SK-N-SH (cell line): ENCODE measurements at regions not wholly inside any gene's neighbourhood (a gene's known extent, or its start where the extent isn't known, plus 50 kb on each side); places are given as distances from the start of the nearest gene placed in this dataset.
A peak's percentile ranks its signal among the peaks of the same experiment; 100 is the strongest.

Experiments used
- CTCF ChIA-PET: fragments of 300-600, 350-600 bp; formaldehyde crosslinking; extraction: SDS; loops from one replicate; lab custom pipeline; 2021; lab: Yijun Ruan, JAX
- POLR2A ChIA-PET: fragments of 350-600 bp; sonication (Branson Sonifier 250); formaldehyde crosslinking; extraction: SDS; loops from one replicate; lab custom pipeline; 2020; ENCODE audit warnings: antibody characterized with exemption, inconsistent platforms; lab: Yijun Ruan, JAX
- DNase-seq: peaks from one replicate; pipeline ENCODE4 v3.0.0; 2012
- H2AFZ ChIP-seq: fragments of 200-600 bp; sonication (generic); 2 replicates; pipeline ENCODE4 v1.8.1; 2016; ENCODE audit warnings: antibody characterized with exemption, mild to moderate bottlenecking, low read depth
- H3F3A ChIP-seq: fragments of 200-600 bp; sonication (generic); replicated peaks from 2 replicates; pipeline ENCODE3; 2016; ENCODE audit warnings: antibody characterized with exemption, mild to moderate bottlenecking; ENCODE audit not compliant: insufficient read depth
- H3K27ac ChIP-seq, 2 experiments: fragments of 200-500 bp in 1 of 2; fragments of 200-600 bp in 1 of 2; sonication (Bioruptor generic) in 1 of 2; sonication (generic), shearing (Covaris generic) in 1 of 2; 2 replicates each; pipeline versions ENCODE4 v1.5.1 to v1.6.1; 2014 to 2016; ENCODE audit warnings: low read depth in 2 of 2, inconsistent platforms in 1 of 2, low read length in 1 of 2, mild to moderate bottlenecking in 1 of 2, mixed read lengths in 1 of 2
- H3K27me3 ChIP-seq: fragments of 200-600 bp; sonication (generic), shearing (Covaris generic); 2 replicates; pipeline ENCODE4 v1.6.1; 2016; ENCODE audit warnings: mixed run types; ENCODE audit not compliant: insufficient read depth
- H3K36me3 ChIP-seq, 2 experiments: fragments of 200-500 bp in 1 of 2; fragments of 200-600 bp in 1 of 2; sonication (Bioruptor generic) in 1 of 2; sonication (generic) in 1 of 2; replicated peaks in 1 of 2; 2 replicates each; pipeline versions ENCODE3 to v1.5.1; 2014 to 2016; ENCODE audit warnings: low read length in 1 of 2, mild to moderate bottlenecking in 1 of 2; ENCODE audit not compliant: insufficient read depth in 2 of 2, control insufficient read depth in 1 of 2
- H3K4me1 ChIP-seq, 2 experiments: fragments of 200-500 bp in 1 of 2; fragments of 200-600 bp in 1 of 2; sonication (Bioruptor generic) in 1 of 2; sonication (generic), shearing (Covaris generic) in 1 of 2; 2 replicates each; pipeline versions ENCODE4 v1.5.1 to v1.6.1; 2014 to 2016; ENCODE audit warnings: low read depth in 1 of 2, low read length in 1 of 2, mixed run types in 1 of 2; ENCODE audit not compliant: insufficient read depth in 2 of 2, control insufficient read depth in 1 of 2
- H3K4me2 ChIP-seq: fragments of 200-600 bp; sonication (generic), shearing (Covaris generic); 2 replicates; pipeline ENCODE4 v1.6.1; 2017; ENCODE audit warnings: mixed run types
- H3K4me3 ChIP-seq, 2 experiments: fragments of 200-500 bp in 1 of 2; fragments of 200-600 bp in 1 of 2; sonication (Bioruptor generic) in 1 of 2; sonication (generic), shearing (Covaris generic) in 1 of 2; 2 replicates each; pipeline versions ENCODE4 v1.5.1 to v1.8.1; 2014 to 2016; ENCODE audit warnings: low read depth in 2 of 2, inconsistent platforms in 1 of 2, low read length in 1 of 2, mild to moderate bottlenecking in 1 of 2, mixed read lengths in 1 of 2, moderate library complexity in 1 of 2
- H3K79me2 ChIP-seq: fragments of 200-600 bp; sonication (generic); 2 replicates; pipeline ENCODE4 v1.8.1; 2017; ENCODE audit warnings: mild to moderate bottlenecking; ENCODE audit not compliant: insufficient read depth
- H3K9ac ChIP-seq: fragments of 200-600 bp; sonication (generic); 2 replicates; pipeline ENCODE4 v1.6.1; 2017; ENCODE audit warnings: mixed run types
- H3K9me2 ChIP-seq: fragments of 200-600 bp; sonication (generic); 2 replicates; pipeline ENCODE4 v1.6.1; 2017; ENCODE audit warnings: mixed run types
- H3K9me3 ChIP-seq: fragments of 200-600 bp; sonication (generic); 2 replicates; pipeline ENCODE4 v1.6.1; 2017; ENCODE audit warnings: mixed run types, mild to moderate bottlenecking, moderate library complexity
- H4K20me1 ChIP-seq: fragments of 200-600 bp; sonication (generic); 2 replicates; pipeline ENCODE4 v1.6.1; 2017; ENCODE audit warnings: mild to moderate bottlenecking, mixed run types; ENCODE audit not compliant: insufficient read depth
- CHD2 ChIP-seq: fragments of 150-350 bp; IDR thresholded peaks from 2 replicates; pipeline ENCODE4 v1.6.1; 2018; ENCODE audit warnings: low read length; ENCODE audit not compliant: partially characterized antibody
- EP300 ChIP-seq, 2 experiments: IDR thresholded peaks; 2 replicates each; pipeline versions ENCODE4 v1.4.0 to v1.6.1; 2012; ENCODE audit warnings: borderline replicate concordance in 1 of 2, low read depth in 1 of 2, low read length in 1 of 2
- FOSL2 ChIP-seq: IDR thresholded peaks from 2 replicates; pipeline ENCODE4 v1.4.0; 2012; ENCODE audit warnings: low read depth, mild to moderate bottlenecking, moderate library complexity, borderline replicate concordance
- FOXM1 ChIP-seq: IDR thresholded peaks from 2 replicates; pipeline ENCODE4 v1.4.0; 2012; ENCODE audit warnings: low read depth, mild to moderate bottlenecking
- JUND ChIP-seq: IDR thresholded peaks from 2 replicates; pipeline ENCODE4 v1.4.0; 2012
- MEF2A ChIP-seq: IDR thresholded peaks from 2 replicates; pipeline ENCODE4 v1.4.0; 2012; ENCODE audit warnings: low read depth, borderline replicate concordance
- MXI1 ChIP-seq: IDR thresholded peaks from 2 replicates; pipeline ENCODE4 v1.6.1; 2012; ENCODE audit warnings: mild to moderate bottlenecking, low read depth, low read length, improper control_type of control experiment
- NFIC ChIP-seq: IDR thresholded peaks from 2 replicates; pipeline ENCODE4 v1.4.0; 2012; ENCODE audit warnings: borderline replicate concordance
- POLR2AphosphoS5 ChIP-seq: IDR thresholded peaks from 2 replicates; pipeline ENCODE4 v1.6.1; 2012; ENCODE audit warnings: low read depth, low read length
- RAD21 ChIP-seq: IDR thresholded peaks from 2 replicates; pipeline ENCODE4 v1.6.1; 2012; ENCODE audit warnings: mild to moderate bottlenecking, low read length
- RCOR1 ChIP-seq: fragments of 150-350 bp; IDR thresholded peaks from 2 replicates; pipeline ENCODE4 v1.6.1; 2017; ENCODE audit warnings: antibody characterized with exemption, low read length
- RFX5 ChIP-seq: IDR thresholded peaks from 2 replicates; pipeline ENCODE4 v1.6.1; 2012; ENCODE audit warnings: mild to moderate bottlenecking, improper control_type of control experiment, low read length
- RXRA ChIP-seq: IDR thresholded peaks from 2 replicates; pipeline ENCODE4 v1.4.0; 2012; ENCODE audit warnings: low read depth, mild to moderate bottlenecking, borderline replicate concordance
- SMC3 ChIP-seq: IDR thresholded peaks from 2 replicates; pipeline ENCODE4 v1.6.1; 2012; ENCODE audit warnings: low read depth, low read length, improper control_type of control experiment
- TAF1 ChIP-seq: IDR thresholded peaks from 2 replicates; pipeline ENCODE4 v1.6.1; 2012; ENCODE audit warnings: low read depth, mild to moderate bottlenecking, low read length, moderate library complexity, borderline replicate concordance
- TCF12 ChIP-seq: IDR thresholded peaks from 2 replicates; pipeline ENCODE4 v1.4.0; 2012
- TEAD4 ChIP-seq: IDR thresholded peaks from 2 replicates; pipeline ENCODE4 v1.4.0; 2012; ENCODE audit warnings: mild to moderate bottlenecking, borderline replicate concordance; ENCODE audit not compliant: insufficient read depth
- YY1 ChIP-seq: IDR thresholded peaks from 2 replicates; pipeline ENCODE4 v1.4.0; 2012; ENCODE audit warnings: low read depth, mild to moderate bottlenecking
- WGBS: methylation state at CpG from one replicate; pipeline ENCODE4 v1.1.6; 2017; ENCODE audit warnings: low lambda C conversion rate; 5-methylcytosine and 5-hydroxymethylcytosine counted together
- TF ChIP-seq, protein P1 (sequence below): fragments of 200-600 bp; sonication (generic); IDR thresholded peaks from 2 replicates; pipeline ENCODE4 v1.6.1; 2017; ENCODE audit warnings: antibody characterized with exemption, mild to moderate bottlenecking, moderate library complexity
- TF ChIP-seq, protein P2 (sequence below): IDR thresholded peaks from 2 replicates; pipeline ENCODE4 v1.4.0; 2012; ENCODE audit warnings: low read depth, borderline replicate concordance
- TF ChIP-seq, protein P3 (sequence below): IDR thresholded peaks from 2 replicates; pipeline ENCODE4; 2012
- TF ChIP-seq, protein P4 (sequence below): IDR thresholded peaks from 2 replicates; pipeline ENCODE4 v1.4.0; 2012; ENCODE audit warnings: low read depth, borderline replicate concordance

DNA sequence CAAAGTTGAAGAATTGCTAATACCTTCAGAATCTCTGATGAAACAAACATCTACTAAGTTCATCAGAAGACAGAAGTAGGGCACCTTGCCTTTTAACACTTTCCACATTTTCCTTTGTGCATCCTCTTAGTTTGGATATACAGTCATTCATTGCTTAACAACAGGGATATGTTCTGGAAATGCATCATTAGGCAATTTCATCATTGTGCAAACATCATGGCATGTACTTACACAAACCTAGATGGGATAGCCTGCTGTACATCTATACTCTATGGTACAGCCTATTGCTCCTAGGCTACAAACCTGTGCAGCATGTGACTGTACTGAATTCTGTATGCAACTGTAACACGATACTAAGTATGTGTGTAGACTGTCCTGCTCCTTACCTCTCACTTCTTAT, 169.8 kb downstream of the SUCLA2 start:
- H3K4me1 ChIP-seq: peaks cover 5 to 6% of the 10 kb centered on the region in 2 experiments; a peak in 1 of 4 replicates
- H3F3A ChIP-seq: no peaks in the 10 kb centered on the region
- TF ChIP-seq TEAD4: no peak
- H2AFZ ChIP-seq: no peak overlapping the region
- H3K27ac ChIP-seq: no peak overlapping the region
- no peaks in the 10 kb centered on the region for H4K20me1 ChIP-seq
- ChIA-PET CTCF (interaction anchor here (0.9 kb wide), 1 partner anchor 37 kb away, joined by 3 read pairs; no protein-coding TSS in a partner anchor), POLR2A (no interaction called here)
- no peak for DNase-seq
- H3K27me3 ChIP-seq: no peaks in the 10 kb centered on the region
- H3K9me3 ChIP-seq: no peaks in the 10 kb centered on the region
- no peak overlapping the region for H3K9ac ChIP-seq
- no peaks in the 10 kb centered on the region for H3K36me3 ChIP-seq
- 20% methylated on average over 1 of the region's 1 CpG for WGBS
- no peaks in the 10 kb centered on the region for H3K9me2 ChIP-seq
- no peak overlapping the region for H3K4me2 ChIP-seq
- peaks cover 3% of the 10 kb centered on the region; the same call in 1 of the 2 replicates for H3K79me2 ChIP-seq
- H3K4me3 ChIP-seq: no peak overlapping the region

DNA sequence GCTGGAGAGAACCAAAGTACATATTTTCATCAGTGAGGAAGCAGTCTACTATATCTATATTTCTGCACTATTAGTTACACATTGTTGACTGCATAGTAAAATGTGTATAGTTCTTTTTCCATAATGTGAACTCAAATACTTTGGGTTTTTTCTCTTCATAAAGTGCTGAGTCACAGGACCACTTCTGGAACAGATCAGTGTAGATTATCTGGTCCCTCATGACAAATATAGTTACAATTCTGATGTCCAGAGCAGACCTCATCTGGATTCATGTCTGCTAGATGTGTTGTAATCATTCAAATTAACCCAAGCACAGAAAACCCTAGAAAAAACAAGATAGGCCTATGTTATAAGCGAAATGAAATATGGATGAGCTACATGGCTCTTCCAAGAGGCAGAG, 171.4 kb downstream of the SUCLA2 start:
- 0 out of 2 replicates have a peak overlapping the region, but pooled peaks have one; percentile 6 for H3K4me2 ChIP-seq
- H2AFZ ChIP-seq: peak overlapping the region; percentile 56
- no peak overlapping the region for H3K4me3 ChIP-seq
- H3K9me3 ChIP-seq: no peaks in the 10 kb centered on the region
- H3K4me1 ChIP-seq: peaks cover 5 to 6% of the 10 kb centered on the region in 2 experiments; a peak in 1 of 4 replicates
- POLR2A ChIA-PET: no interaction called here
- H3K27me3 ChIP-seq: no peaks in the 10 kb centered on the region
- H3K9ac ChIP-seq: no peak overlapping the region
- no peak for DNase-seq
- no peaks in the 10 kb centered on the region for H3K36me3 ChIP-seq
- no peaks in the 10 kb centered on the region for H3F3A ChIP-seq
- 16% methylated on average over 1 of the region's 1 CpG for WGBS
- H4K20me1 ChIP-seq: no peaks in the 10 kb centered on the region
- H3K9me2 ChIP-seq: no peaks in the 10 kb centered on the region
- CTCF ChIA-PET: no interaction called here
- H3K27ac ChIP-seq: peak overlapping the region; percentile 56 to 57
- no peaks in the 10 kb centered on the region; the same call in 1 of the 2 replicates for H3K79me2 ChIP-seq
- TF ChIP-seq RCOR1 (no peak), JUND (peak; percentile 45), MXI1 (no peak), EP300 (IDR thresholded peaks at IDR 0.05; ENCODE audit: borderline replicate concordance in 1 of 2, low read depth in 1 of 2, low read length in 1 of 2) (peak; percentile 37 to 40; a peak in 2 of 4 replicates), SMC3 (no peak), FOXM1 (no peak), CHD2 (no peak), TEAD4 (no peak), RFX5 (no peak), RAD21 (no peak), MEF2A (no peak), RXRA (no peak), TAF1 (no peak), NFIC (no peak; the same call in 1 of the 2 replicates), TCF12 (peak; percentile 85), FOSL2 (0 out of 2 replicates have a peak, but pooled peaks have one; percentile 22), YY1 (no peak), POLR2AphosphoS5 (0 out of 2 replicates have a peak, but pooled peaks have one; percentile 34)
- TF ChIP-seq, protein P1, sequence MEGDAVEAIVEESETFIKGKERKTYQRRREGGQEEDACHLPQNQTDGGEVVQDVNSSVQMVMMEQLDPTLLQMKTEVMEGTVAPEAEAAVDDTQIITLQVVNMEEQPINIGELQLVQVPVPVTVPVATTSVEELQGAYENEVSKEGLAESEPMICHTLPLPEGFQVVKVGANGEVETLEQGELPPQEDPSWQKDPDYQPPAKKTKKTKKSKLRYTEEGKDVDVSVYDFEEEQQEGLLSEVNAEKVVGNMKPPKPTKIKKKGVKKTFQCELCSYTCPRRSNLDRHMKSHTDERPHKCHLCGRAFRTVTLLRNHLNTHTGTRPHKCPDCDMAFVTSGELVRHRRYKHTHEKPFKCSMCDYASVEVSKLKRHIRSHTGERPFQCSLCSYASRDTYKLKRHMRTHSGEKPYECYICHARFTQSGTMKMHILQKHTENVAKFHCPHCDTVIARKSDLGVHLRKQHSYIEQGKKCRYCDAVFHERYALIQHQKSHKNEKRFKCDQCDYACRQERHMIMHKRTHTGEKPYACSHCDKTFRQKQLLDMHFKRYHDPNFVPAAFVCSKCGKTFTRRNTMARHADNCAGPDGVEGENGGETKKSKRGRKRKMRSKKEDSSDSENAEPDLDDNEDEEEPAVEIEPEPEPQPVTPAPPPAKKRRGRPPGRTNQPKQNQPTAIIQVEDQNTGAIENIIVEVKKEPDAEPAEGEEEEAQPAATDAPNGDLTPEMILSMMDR: no peak
- TF ChIP-seq, protein P2, sequence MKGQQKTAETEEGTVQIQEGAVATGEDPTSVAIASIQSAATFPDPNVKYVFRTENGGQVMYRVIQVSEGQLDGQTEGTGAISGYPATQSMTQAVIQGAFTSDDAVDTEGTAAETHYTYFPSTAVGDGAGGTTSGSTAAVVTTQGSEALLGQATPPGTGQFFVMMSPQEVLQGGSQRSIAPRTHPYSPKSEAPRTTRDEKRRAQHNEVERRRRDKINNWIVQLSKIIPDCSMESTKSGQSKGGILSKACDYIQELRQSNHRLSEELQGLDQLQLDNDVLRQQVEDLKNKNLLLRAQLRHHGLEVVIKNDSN: no peak
- TF ChIP-seq, protein P3, sequence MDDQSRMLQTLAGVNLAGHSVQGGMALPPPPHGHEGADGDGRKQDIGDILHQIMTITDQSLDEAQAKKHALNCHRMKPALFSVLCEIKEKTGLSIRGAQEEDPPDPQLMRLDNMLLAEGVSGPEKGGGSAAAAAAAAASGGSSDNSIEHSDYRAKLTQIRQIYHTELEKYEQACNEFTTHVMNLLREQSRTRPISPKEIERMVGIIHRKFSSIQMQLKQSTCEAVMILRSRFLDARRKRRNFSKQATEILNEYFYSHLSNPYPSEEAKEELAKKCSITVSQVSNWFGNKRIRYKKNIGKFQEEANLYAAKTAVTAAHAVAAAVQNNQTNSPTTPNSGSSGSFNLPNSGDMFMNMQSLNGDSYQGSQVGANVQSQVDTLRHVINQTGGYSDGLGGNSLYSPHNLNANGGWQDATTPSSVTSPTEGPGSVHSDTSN: peak; percentile 72; the same call in 1 of the 2 replicates
- TF ChIP-seq, protein P4, sequence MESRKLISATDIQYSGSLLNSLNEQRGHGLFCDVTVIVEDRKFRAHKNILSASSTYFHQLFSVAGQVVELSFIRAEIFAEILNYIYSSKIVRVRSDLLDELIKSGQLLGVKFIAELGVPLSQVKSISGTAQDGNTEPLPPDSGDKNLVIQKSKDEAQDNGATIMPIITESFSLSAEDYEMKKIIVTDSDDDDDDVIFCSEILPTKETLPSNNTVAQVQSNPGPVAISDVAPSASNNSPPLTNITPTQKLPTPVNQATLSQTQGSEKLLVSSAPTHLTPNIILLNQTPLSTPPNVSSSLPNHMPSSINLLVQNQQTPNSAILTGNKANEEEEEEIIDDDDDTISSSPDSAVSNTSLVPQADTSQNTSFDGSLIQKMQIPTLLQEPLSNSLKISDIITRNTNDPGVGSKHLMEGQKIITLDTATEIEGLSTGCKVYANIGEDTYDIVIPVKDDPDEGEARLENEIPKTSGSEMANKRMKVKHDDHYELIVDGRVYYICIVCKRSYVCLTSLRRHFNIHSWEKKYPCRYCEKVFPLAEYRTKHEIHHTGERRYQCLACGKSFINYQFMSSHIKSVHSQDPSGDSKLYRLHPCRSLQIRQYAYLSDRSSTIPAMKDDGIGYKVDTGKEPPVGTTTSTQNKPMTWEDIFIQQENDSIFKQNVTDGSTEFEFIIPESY: no peak
